IMR-90 (cell line): ENCODE measurements at regions not wholly inside any gene's neighbourhood (a gene's known extent, or its start where the extent isn't known, plus 50 kb on each side); places are given as distances from the start of the nearest gene placed in this dataset.

Source experiments
- ATAC-seq: fragments of 200-7000 bp; cut with Tn5 transposase; 2 replicates; pipeline ENCODE4 v1.9.1; 2020; ENCODE audit warnings: low read depth, mild to moderate bottlenecking, moderate library complexity
- BruUV-seq: library from RNA; stranded (reverse); fragments of 400-500 nt; replicated peaks from 2 replicates; lab custom pipeline; 2021; lab: Mats Ljungman, UMichigan
- CTCF ChIA-PET: fragments of 300-600 bp; formaldehyde crosslinking; extraction: SDS; loops from one replicate; lab custom pipeline; 2021; ENCODE audit warnings: antibody characterized with exemption; lab: Yijun Ruan, JAX
- POLR2A ChIA-PET: fragments of 300-600 bp; sonication (Branson Sonifier 250); formaldehyde crosslinking; loops from one replicate; lab custom pipeline; 2022; ENCODE audit warnings: antibody characterized with exemption; ENCODE audit not compliant: unreplicated experiment; lab: Charles Lee
- DNase-seq: peaks from one replicate; pipeline ENCODE4 v3.0.0; 2013
- H2AFZ ChIP-seq: replicated peaks from 2 replicates; pipeline ENCODE3; 2013; ENCODE audit warnings: low read length, mild to moderate bottlenecking; ENCODE audit not compliant: poor library complexity
- H2AK5ac ChIP-seq: 2 replicates; pipeline ENCODE4 v1.6.1; 2013; ENCODE audit warnings: low read depth, low read length, inconsistent platforms
- H2AK9ac ChIP-seq: replicated peaks from 2 replicates; pipeline ENCODE3; 2013; ENCODE audit warnings: mild to moderate bottlenecking, low read depth, low read length, moderate library complexity; ENCODE audit not compliant: poor library complexity
- H2BK120ac ChIP-seq: 2 replicates; pipeline ENCODE4 v1.6.1; 2013; ENCODE audit warnings: low read depth, low read length, inconsistent platforms
- H2BK15ac ChIP-seq: 3 replicates; pipeline ENCODE4 v1.6.1; 2013; ENCODE audit warnings: low read depth, low read length, inconsistent platforms
- H2BK20ac ChIP-seq: 2 replicates; pipeline ENCODE4 v1.6.1; 2013; ENCODE audit warnings: low read depth, mild to moderate bottlenecking, inconsistent platforms, low read length, moderate library complexity
- H2BK5ac ChIP-seq: 2 replicates; pipeline ENCODE4 v1.6.1; 2013; ENCODE audit warnings: mild to moderate bottlenecking, low read depth, low read length, inconsistent platforms; ENCODE audit not compliant: poor library complexity, severe bottlenecking
- H3K14ac ChIP-seq: replicated peaks from 2 replicates; pipeline ENCODE4 v1.6.1; 2013; ENCODE audit warnings: low read depth, low read length, inconsistent platforms
- H3K18ac ChIP-seq: 2 replicates; pipeline ENCODE4 v1.6.1; 2013; ENCODE audit warnings: low read depth, low read length, control low read depth
- H3K23ac ChIP-seq: 2 replicates; pipeline ENCODE4 v1.6.1; 2013; ENCODE audit warnings: low read depth, low read length, inconsistent platforms
- H3K27ac ChIP-seq: 2 replicates; pipeline ENCODE4 v1.5.1; 2013; ENCODE audit warnings: mild to moderate bottlenecking, control low read depth, low read length; ENCODE audit not compliant: insufficient read depth
- H3K27me3 ChIP-seq: 2 replicates; pipeline ENCODE4 v1.6.1; 2013; ENCODE audit warnings: low read length; ENCODE audit not compliant: control insufficient read depth, insufficient read depth
- H3K36me3 ChIP-seq: 2 replicates; pipeline ENCODE4 v1.6.1; 2013; ENCODE audit warnings: low read length, mixed read lengths; ENCODE audit not compliant: control insufficient read depth, insufficient read depth
- H3K4ac ChIP-seq: 2 replicates; pipeline ENCODE4 v1.6.1; 2013; ENCODE audit warnings: low read depth, low read length, inconsistent platforms
- H3K4me1 ChIP-seq: 2 replicates; pipeline ENCODE4 v1.6.1; 2013; ENCODE audit warnings: low read length, mixed read lengths; ENCODE audit not compliant: control insufficient read depth, insufficient read depth
- H3K4me2 ChIP-seq: 2 replicates; pipeline ENCODE4 v1.6.1; 2013; ENCODE audit warnings: low read depth, mild to moderate bottlenecking, control low read depth, low read length, moderate library complexity
- H3K4me3 ChIP-seq: 2 replicates; pipeline ENCODE4 v1.5.1; 2013; ENCODE audit warnings: low read depth, mild to moderate bottlenecking, control low read depth, low read length, moderate library complexity; ENCODE audit not compliant: insufficient read depth
- H3K56ac ChIP-seq: 2 replicates; pipeline ENCODE4 v1.6.1; 2013; ENCODE audit warnings: low read length, inconsistent platforms; ENCODE audit not compliant: insufficient read depth; ENCODE audit errors: extremely low read depth
- H3K79me1 ChIP-seq, 2 experiments: 2 replicates each; pipeline ENCODE4 v1.6.1; 2013; ENCODE audit warnings: low read length in 2 of 2, inconsistent platforms in 1 of 2, low read depth in 1 of 2
- H3K9ac ChIP-seq: 2 replicates; pipeline ENCODE4 v1.6.1; 2013; ENCODE audit warnings: low read depth, low read length, control low read depth
- H3K9me1 ChIP-seq: 2 replicates; pipeline ENCODE4 v1.6.1; 2013; ENCODE audit warnings: low read length, inconsistent platforms; ENCODE audit not compliant: insufficient read depth
- H3K9me3 ChIP-seq: 2 replicates; pipeline ENCODE4 v1.6.1; 2013; ENCODE audit warnings: low read length; ENCODE audit not compliant: control insufficient read depth, insufficient read depth
- H4K20me1 ChIP-seq: 2 replicates; pipeline ENCODE4 v1.6.1; 2013; ENCODE audit warnings: low read length, inconsistent platforms; ENCODE audit not compliant: insufficient read depth
- H4K5ac ChIP-seq: 2 replicates; pipeline ENCODE4 v1.6.1; 2013; ENCODE audit warnings: mild to moderate bottlenecking, low read depth, low read length, control low read depth
- H4K8ac ChIP-seq, 2 experiments: 2 replicates each; pipeline ENCODE4 v1.6.1; 2013; ENCODE audit warnings: low read depth in 2 of 2, low read length in 2 of 2, control low read depth in 1 of 2, inconsistent platforms in 1 of 2
- H4K91ac ChIP-seq: 2 replicates; pipeline ENCODE4 v1.6.1; 2013; ENCODE audit warnings: low read depth, low read length, inconsistent platforms; ENCODE audit not compliant: insufficient read depth
- BHLHE40 ChIP-seq: fragments of 150-350 bp; IDR thresholded peaks from 2 replicates; pipeline ENCODE4 v1.6.1; 2016; ENCODE audit warnings: mild to moderate bottlenecking, low read depth, low read length
- CEBPB ChIP-seq: IDR thresholded peaks from 2 replicates; pipeline ENCODE4 v1.6.1; 2012; ENCODE audit warnings: low read depth, low read length, improper control_type of control experiment
- CHD1 ChIP-seq: IDR thresholded peaks from 2 replicates; pipeline ENCODE4 v1.6.1; 2012; ENCODE audit warnings: low read depth, low read length, improper control_type of control experiment
- MAFK ChIP-seq: IDR thresholded peaks from 2 replicates; pipeline ENCODE4 v1.6.1; 2012; ENCODE audit warnings: low read depth, low read length, improper control_type of control experiment
- MAZ ChIP-seq: IDR thresholded peaks from 2 replicates; pipeline ENCODE4 v1.6.1; 2012; ENCODE audit warnings: low read depth, mild to moderate bottlenecking, low read length, improper control_type of control experiment, moderate library complexity, borderline replicate concordance
- POLR2A ChIP-seq: IDR thresholded peaks from 2 replicates; pipeline ENCODE4 v1.6.1; 2012; ENCODE audit warnings: mild to moderate bottlenecking, low read depth, low read length
- RAD21 ChIP-seq: IDR thresholded peaks from 2 replicates; pipeline ENCODE4 v1.6.1; 2012; ENCODE audit warnings: low read length, improper control_type of control experiment
- SMC3 ChIP-seq: fragments of 150-350 bp; IDR thresholded peaks from 2 replicates; pipeline ENCODE4 v1.6.1; 2016; ENCODE audit warnings: low read depth, mild to moderate bottlenecking, antibody characterized with exemption, low read length, moderate library complexity
- WGBS, 2 experiments: methylation state at CpG; one replicate each; pipeline versions ENCODE4 v1.1.5 to v1.1.7; 2013; ENCODE audit warnings: missing lambda C conversion rate in 2 of 2; ENCODE audit not compliant: insufficient read length in 1 of 2; ENCODE audit errors: extremely low coverage in 2 of 2; 5-methylcytosine and 5-hydroxymethylcytosine counted together
- dilution Hi-C: fragments of 300-500 bp; cut with HindIII; formaldehyde crosslinking; loops from one replicate; pipeline ENCODE4 v1.14.3; 2018; ENCODE audit warnings: low sequenced_read_pairs; ENCODE audit not compliant: unreplicated experiment
- in situ Hi-C: fragments of 300-500 bp; cut with MboI; formaldehyde crosslinking; loops from 3 replicates; pipeline ENCODE4 v1.14.3; 2019; ENCODE audit warnings: low sequenced_read_pairs, inconsistent platforms, mixed read lengths
- intact Hi-C: fragments of 100-400 bp; cut with micrococcal nuclease; formaldehyde crosslinking; loops from 2 replicates; pipeline ENCODE4 v1.10.0; 2022
- TF ChIP-seq, protein P1 (sequence below): conservative IDR thresholded peaks from 2 replicates; pipeline ENCODE4 v1.5.1; 2012; ENCODE audit warnings: mild to moderate bottlenecking, low read depth, low read length, improper control_type of control experiment
- TF ChIP-seq, protein P2 (sequence below): fragments of 150-350 bp; IDR thresholded peaks from 2 replicates; pipeline ENCODE4 v1.6.1; 2017; ENCODE audit warnings: mild to moderate bottlenecking, antibody characterized with exemption, low read length, low read depth
- TF ChIP-seq, protein P3 (sequence below): fragments of 150-350 bp; IDR thresholded peaks from 2 replicates; pipeline ENCODE4 v1.6.1; 2016; ENCODE audit warnings: low read depth, mild to moderate bottlenecking, low read length, moderate library complexity, borderline replicate concordance

DNA sequence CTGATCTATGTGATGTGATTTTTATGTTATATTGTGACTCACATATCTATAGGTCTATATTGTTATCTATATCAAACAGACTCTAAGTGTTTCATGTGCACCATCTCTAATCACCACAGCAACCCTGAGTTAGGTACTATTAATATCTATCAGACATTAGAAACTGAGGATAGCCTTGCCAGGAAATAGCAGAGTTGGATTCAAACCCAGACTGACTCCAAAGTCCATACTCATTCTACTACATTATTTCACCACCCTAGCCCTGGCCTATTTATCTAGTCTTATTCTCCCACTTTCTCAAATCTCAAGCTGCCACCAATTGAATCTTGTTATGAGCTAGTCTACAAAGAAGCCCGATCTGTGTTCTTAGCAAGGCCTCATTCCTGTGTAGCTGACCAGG, 65.4 kb upstream of the GNAO1 start:
- Histone ChIP-seq H2BK120ac (no peak overlapping the region), H2AFZ (no peak overlapping the region), H3K36me3 (no peaks in the 10 kb centered on the region), H3K18ac (no peak overlapping the region), H3K56ac (no peak overlapping the region), H3K4me1 (no peaks in the 10 kb centered on the region), H3K4ac (no peak overlapping the region), H2AK5ac (no peak overlapping the region), H3K79me1 (no peaks in the 10 kb centered on the region), H3K27me3 (no peaks in the 10 kb centered on the region), H3K9me1 (no peaks in the 10 kb centered on the region), H2BK20ac (no peak overlapping the region), H3K27ac (no peak overlapping the region), H4K8ac (no peak overlapping the region), H3K4me2 (no peak overlapping the region), H3K9me3 (no peaks in the 10 kb centered on the region), H4K5ac (no peak overlapping the region), H2BK5ac (no peak overlapping the region), H2AK9ac (no peak overlapping the region), H3K14ac (no peak overlapping the region), H4K91ac (no peak overlapping the region), H3K4me3 (no peak overlapping the region), H2BK15ac (no peak overlapping the region), H3K23ac (no peak overlapping the region), H3K9ac (no peak overlapping the region), H4K20me1 (no peaks in the 10 kb centered on the region)
- intact Hi-C loops: no loop called here
- ATAC-seq (no peak), DNase-seq (no peak)
- ChIA-PET POLR2A (no interaction called here), CTCF (no interaction called here)
- TF ChIP-seq RAD21 (no peak), BHLHE40 (no peak), POLR2A (no peak), CEBPB (no peak), MAZ (no peak), CHD1 (no peak), SMC3 (no peak), MAFK (no peak)
- TF ChIP-seq, protein P1, sequence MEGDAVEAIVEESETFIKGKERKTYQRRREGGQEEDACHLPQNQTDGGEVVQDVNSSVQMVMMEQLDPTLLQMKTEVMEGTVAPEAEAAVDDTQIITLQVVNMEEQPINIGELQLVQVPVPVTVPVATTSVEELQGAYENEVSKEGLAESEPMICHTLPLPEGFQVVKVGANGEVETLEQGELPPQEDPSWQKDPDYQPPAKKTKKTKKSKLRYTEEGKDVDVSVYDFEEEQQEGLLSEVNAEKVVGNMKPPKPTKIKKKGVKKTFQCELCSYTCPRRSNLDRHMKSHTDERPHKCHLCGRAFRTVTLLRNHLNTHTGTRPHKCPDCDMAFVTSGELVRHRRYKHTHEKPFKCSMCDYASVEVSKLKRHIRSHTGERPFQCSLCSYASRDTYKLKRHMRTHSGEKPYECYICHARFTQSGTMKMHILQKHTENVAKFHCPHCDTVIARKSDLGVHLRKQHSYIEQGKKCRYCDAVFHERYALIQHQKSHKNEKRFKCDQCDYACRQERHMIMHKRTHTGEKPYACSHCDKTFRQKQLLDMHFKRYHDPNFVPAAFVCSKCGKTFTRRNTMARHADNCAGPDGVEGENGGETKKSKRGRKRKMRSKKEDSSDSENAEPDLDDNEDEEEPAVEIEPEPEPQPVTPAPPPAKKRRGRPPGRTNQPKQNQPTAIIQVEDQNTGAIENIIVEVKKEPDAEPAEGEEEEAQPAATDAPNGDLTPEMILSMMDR: no peak
- TF ChIP-seq, protein P2, sequence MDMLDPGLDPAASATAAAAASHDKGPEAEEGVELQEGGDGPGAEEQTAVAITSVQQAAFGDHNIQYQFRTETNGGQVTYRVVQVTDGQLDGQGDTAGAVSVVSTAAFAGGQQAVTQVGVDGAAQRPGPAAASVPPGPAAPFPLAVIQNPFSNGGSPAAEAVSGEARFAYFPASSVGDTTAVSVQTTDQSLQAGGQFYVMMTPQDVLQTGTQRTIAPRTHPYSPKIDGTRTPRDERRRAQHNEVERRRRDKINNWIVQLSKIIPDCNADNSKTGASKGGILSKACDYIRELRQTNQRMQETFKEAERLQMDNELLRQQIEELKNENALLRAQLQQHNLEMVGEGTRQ: no peak
- TF ChIP-seq, protein P3, sequence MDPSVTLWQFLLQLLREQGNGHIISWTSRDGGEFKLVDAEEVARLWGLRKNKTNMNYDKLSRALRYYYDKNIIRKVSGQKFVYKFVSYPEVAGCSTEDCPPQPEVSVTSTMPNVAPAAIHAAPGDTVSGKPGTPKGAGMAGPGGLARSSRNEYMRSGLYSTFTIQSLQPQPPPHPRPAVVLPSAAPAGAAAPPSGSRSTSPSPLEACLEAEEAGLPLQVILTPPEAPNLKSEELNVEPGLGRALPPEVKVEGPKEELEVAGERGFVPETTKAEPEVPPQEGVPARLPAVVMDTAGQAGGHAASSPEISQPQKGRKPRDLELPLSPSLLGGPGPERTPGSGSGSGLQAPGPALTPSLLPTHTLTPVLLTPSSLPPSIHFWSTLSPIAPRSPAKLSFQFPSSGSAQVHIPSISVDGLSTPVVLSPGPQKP: no peak
- dilution Hi-C loops: no loop called here
- in situ Hi-C loops: no loop called here
- WGBS, 2 experiments: 25% methylated on average over 1 of the region's 1 CpG; no CpG with 5 or more reads in 1 of the 2 experiments
- no TSS peak for BruUV-seq
